NCI-H128 (cell line): ENCODE measurements at regions not wholly inside any gene's neighbourhood (a gene's known extent, or its start where the extent isn't known, plus 50 kb on each side); places are given as distances from the start of the nearest gene placed in this dataset.

Source experiments
- DNase-seq: peaks from one replicate; lab custom pipeline; 2025; ENCODE audit not compliant: unreplicated experiment; lab: John Stamatoyannopoulos, UW

- DNase-seq, result no peak
These were observed 314.4 kb upstream of the IRX4 start for GRCh38 chr5:2196989-2197619.

GRCh38 chr5:2196416-2196815, 313.7 kb upstream of the IRX4 start:
- DNase-seq, result no peak

- DNase-seq, result no peak
These were observed 312.2 kb upstream of the IRX4 start for GRCh38 chr5:2194949-2195348.

GRCh38 chr5:2194236-2194555, 311.5 kb upstream of the IRX4 start:
- DNase-seq, result no peak

GRCh38 chr5:2193542-2194235, 311.0 kb upstream of the IRX4 start:
- no peak for DNase-seq

GRCh38 chr5:2193142-2193541, 310.4 kb upstream of the IRX4 start:
- DNase-seq, result no peak

- no peak for DNase-seq
These were observed 309.8 kb upstream of the IRX4 start for GRCh38 chr5:2192496-2192895.

- DNase-seq, result no peak
These were observed 309.2 kb upstream of the IRX4 start for GRCh38 chr5:2191972-2192371.

- DNase-seq, result no peak
These were observed 307.8 kb upstream of the IRX4 start for GRCh38 chr5:2190549-2190948.

GRCh38 chr5:2188661-2189060, 305.9 kb upstream of the IRX4 start:
- DNase-seq, result no peak

GRCh38 chr5:2188137-2188536, 305.4 kb upstream of the IRX4 start:
- no peak for DNase-seq

GRCh38 chr5:2187687-2188086, 305.0 kb upstream of the IRX4 start:
- DNase-seq, result no peak

- DNase-seq, result no peak
These were observed 304.4 kb upstream of the IRX4 start for GRCh38 chr5:2187156-2187555.

- no peak for DNase-seq
These were observed 303.8 kb upstream of the IRX4 start for GRCh38 chr5:2186472-2187015.

- DNase-seq, result no peak
These were observed 303.1 kb upstream of the IRX4 start for GRCh38 chr5:2185646-2186471.

- DNase-seq, result no peak
These were observed 302.1 kb upstream of the IRX4 start for GRCh38 chr5:2184563-2185540.

GRCh38 chr5:2184026-2184366, 301.3 kb upstream of the IRX4 start:
- DNase-seq, result no peak

- DNase-seq, result no peak
These were observed 300.7 kb upstream of the IRX4 start for GRCh38 chr5:2183154-2184025.

- DNase-seq, result no peak
These were observed 299.3 kb upstream of the IRX4 start for GRCh38 chr5:2182020-2182419.

GRCh38 chr5:2181557-2181956, 298.8 kb upstream of the IRX4 start:
- DNase-seq, result no peak
